SJSA1 (cell line): ENCODE measurements at regions not wholly inside any gene's neighbourhood (a gene's known extent, or its start where the extent isn't known, plus 50 kb on each side); places are given as distances from the start of the nearest gene placed in this dataset.

Source experiments
- DNase-seq, 2 experiments: peaks; one replicate each; pipeline ENCODE4 v3.0.0-alpha.2; 2015 to 2020; ENCODE audit warnings: low spot score in 2 of 2, low read depth in 1 of 2
- H3K27ac ChIP-seq: fragments of 250-450 bp; sonication (Bioruptor Pico); 2 replicates; pipeline ENCODE4 v1.5.1; 2020; ENCODE audit warnings: mild to moderate bottlenecking, moderate library complexity
- H3K27me3 ChIP-seq: fragments of 250-450 bp; sonication (Bioruptor Pico); replicated peaks from 2 replicates; pipeline ENCODE4 v1.5.1; 2020; ENCODE audit warnings: mild to moderate bottlenecking, moderate library complexity
- H3K36me3 ChIP-seq: fragments of 250-450 bp; sonication (Bioruptor Pico); 2 replicates; pipeline ENCODE4 v1.5.1; 2020; ENCODE audit warnings: mild to moderate bottlenecking
- H3K4me1 ChIP-seq: fragments of 250-450 bp; sonication (Bioruptor Pico); replicated peaks from 2 replicates; pipeline ENCODE4 v1.6.1; 2021; ENCODE audit warnings: mild to moderate bottlenecking
- H3K4me3 ChIP-seq: fragments of 250-450 bp; sonication (Bioruptor Pico); 2 replicates; pipeline ENCODE4 v1.5.1; 2020; ENCODE audit warnings: mild to moderate bottlenecking
- H3K9me3 ChIP-seq: fragments of 250-450 bp; sonication (Bioruptor Pico); replicated peaks from 2 replicates; pipeline ENCODE4 v1.5.1; 2020; ENCODE audit warnings: mild to moderate bottlenecking

- H3K4me3 ChIP-seq = no peak overlapping the region
- no peaks in the 10 kb centered on the region for H3K4me1 ChIP-seq
- H3K27me3 ChIP-seq = no peaks in the 10 kb centered on the region
- peaks cover 5% of the 10 kb centered on the region; the same call in 1 of the 2 replicates for H3K9me3 ChIP-seq
- no peaks in the 10 kb centered on the region for H3K36me3 ChIP-seq
- no peak for DNase-seq
- H3K27ac ChIP-seq = no peak overlapping the region
These were observed 216.7 kb upstream of the CNTNAP2 start for GRCh38 chr7:145899938-145900337.

GRCh38 chr7:145893925-145894535 is 222.6 kb upstream of the CNTNAP2 start:
- H3K27me3 ChIP-seq = no peaks in the 10 kb centered on the region
- DNase-seq = no peak
- no peaks in the 10 kb centered on the region for H3K36me3 ChIP-seq
- H3K4me1 ChIP-seq = no peaks in the 10 kb centered on the region
- peaks cover 3% of the 10 kb centered on the region; the same call in 1 of the 2 replicates for H3K9me3 ChIP-seq
- no peak overlapping the region for H3K4me3 ChIP-seq
- no peak overlapping the region for H3K27ac ChIP-seq

- H3K36me3 ChIP-seq = no peaks in the 10 kb centered on the region
- no peak overlapping the region for H3K4me3 ChIP-seq
- peaks cover 5% of the 10 kb centered on the region; the same call in 1 of the 2 replicates for H3K9me3 ChIP-seq
- no peaks in the 10 kb centered on the region for H3K4me1 ChIP-seq
- no peak for DNase-seq
- no peaks in the 10 kb centered on the region for H3K27me3 ChIP-seq
- H3K27ac ChIP-seq = no peak overlapping the region
These were observed 231.7 kb upstream of the CNTNAP2 start for GRCh38 chr7:145884716-145885514.

- no peak for DNase-seq
- Histone ChIP-seq H3K36me3 (no peaks in the 10 kb centered on the region), H3K27me3 (no peaks in the 10 kb centered on the region), H3K4me3 (no peak overlapping the region), H3K9me3 (0 out of 2 replicates have a peak, but pooled peaks cover 3% of the 10 kb centered on the region), H3K4me1 (no peaks in the 10 kb centered on the region), H3K27ac (no peak overlapping the region)
These were observed 240.2 kb upstream of the CNTNAP2 start for GRCh38 chr7:145876376-145876775.

- no peak overlapping the region for H3K27ac ChIP-seq
- no peaks in the 10 kb centered on the region for H3K36me3 ChIP-seq
- no peak overlapping the region for H3K4me3 ChIP-seq
- 0 out of 2 replicates have a peak, but pooled peaks cover 3% of the 10 kb centered on the region for H3K9me3 ChIP-seq
- no peaks in the 10 kb centered on the region for H3K27me3 ChIP-seq
- DNase-seq = no peak
- H3K4me1 ChIP-seq = no peaks in the 10 kb centered on the region
These were observed 241.3 kb upstream of the CNTNAP2 start for GRCh38 chr7:145875267-145875666.

- DNase-seq = no peak
- H3K9me3 ChIP-seq = 0 out of 2 replicates have a peak, but pooled peaks cover 2% of the 10 kb centered on the region
- no peak overlapping the region for H3K27ac ChIP-seq
- no peaks in the 10 kb centered on the region for H3K36me3 ChIP-seq
- no peak overlapping the region for H3K4me3 ChIP-seq
- H3K27me3 ChIP-seq = no peaks in the 10 kb centered on the region
- H3K4me1 ChIP-seq = no peaks in the 10 kb centered on the region
These were observed 247.7 kb upstream of the CNTNAP2 start for GRCh38 chr7:145868935-145869334.

GRCh38 chr7:145862212-145862611 is 254.4 kb upstream of the CNTNAP2 start:
- no peaks in the 10 kb centered on the region for H3K36me3 ChIP-seq
- no peak overlapping the region for H3K4me3 ChIP-seq
- H3K4me1 ChIP-seq = no peaks in the 10 kb centered on the region
- H3K27me3 ChIP-seq = no peaks in the 10 kb centered on the region
- no peak overlapping the region for H3K27ac ChIP-seq
- DNase-seq = no peak
- H3K9me3 ChIP-seq = peaks cover 10% of the 10 kb centered on the region; the same call in 1 of the 2 replicates

GRCh38 chr7:145860809-145861208 is 255.8 kb upstream of the CNTNAP2 start:
- Histone ChIP-seq H3K27ac (no peak overlapping the region), H3K4me3 (no peak overlapping the region), H3K4me1 (no peaks in the 10 kb centered on the region), H3K9me3 (peaks cover 12% of the 10 kb centered on the region; the same call in 1 of the 2 replicates), H3K36me3 (no peaks in the 10 kb centered on the region), H3K27me3 (no peaks in the 10 kb centered on the region)
- no peak for DNase-seq

GRCh38 chr7:145850636-145851035 is 266.0 kb upstream of the CNTNAP2 start:
- H3K4me1 ChIP-seq = no peaks in the 10 kb centered on the region
- H3K4me3 ChIP-seq = no peak overlapping the region
- H3K27ac ChIP-seq = no peak overlapping the region
- no peaks in the 10 kb centered on the region for H3K27me3 ChIP-seq
- no peaks in the 10 kb centered on the region; the same call in 1 of the 2 replicates for H3K9me3 ChIP-seq
- H3K36me3 ChIP-seq = no peaks in the 10 kb centered on the region
- no peak for DNase-seq

GRCh38 chr7:145848691-145849090 is 267.9 kb upstream of the CNTNAP2 start:
- Histone ChIP-seq H3K27ac (no peak overlapping the region), H3K9me3 (no peaks in the 10 kb centered on the region; the same call in 1 of the 2 replicates), H3K36me3 (no peaks in the 10 kb centered on the region), H3K4me3 (no peak overlapping the region), H3K27me3 (no peaks in the 10 kb centered on the region), H3K4me1 (no peaks in the 10 kb centered on the region)
- DNase-seq = no peak

GRCh38 chr7:145845345-145845744 is 271.3 kb upstream of the CNTNAP2 start:
- no peaks in the 10 kb centered on the region for H3K36me3 ChIP-seq
- H3K27me3 ChIP-seq = no peaks in the 10 kb centered on the region
- no peak overlapping the region for H3K4me3 ChIP-seq
- no peak for DNase-seq
- H3K9me3 ChIP-seq = no peaks in the 10 kb centered on the region; the same call in 1 of the 2 replicates
- no peaks in the 10 kb centered on the region for H3K4me1 ChIP-seq
- no peak overlapping the region for H3K27ac ChIP-seq

- DNase-seq = no peak
- Histone ChIP-seq H3K9me3 (no peaks in the 10 kb centered on the region; the same call in 1 of the 2 replicates), H3K27me3 (no peaks in the 10 kb centered on the region), H3K27ac (no peak overlapping the region), H3K36me3 (no peaks in the 10 kb centered on the region), H3K4me1 (no peaks in the 10 kb centered on the region), H3K4me3 (no peak overlapping the region)
These were observed 276.8 kb upstream of the CNTNAP2 start for GRCh38 chr7:145839814-145840213.

GRCh38 chr7:145831616-145832206 is 284.9 kb upstream of the CNTNAP2 start:
- no peaks in the 10 kb centered on the region for H3K36me3 ChIP-seq
- H3K27me3 ChIP-seq = no peaks in the 10 kb centered on the region
- H3K9me3 ChIP-seq = peaks cover 3% of the 10 kb centered on the region; the same call in 1 of the 2 replicates
- H3K4me1 ChIP-seq = no peaks in the 10 kb centered on the region
- DNase-seq = no peak
- H3K27ac ChIP-seq = no peak overlapping the region
- no peak overlapping the region for H3K4me3 ChIP-seq

GRCh38 chr7:145817687-145818086 is 298.9 kb upstream of the CNTNAP2 start:
- no peak for DNase-seq
- Histone ChIP-seq H3K27me3 (no peaks in the 10 kb centered on the region), H3K36me3 (no peaks in the 10 kb centered on the region), H3K27ac (no peak overlapping the region), H3K4me3 (no peak overlapping the region), H3K9me3 (no peaks in the 10 kb centered on the region), H3K4me1 (no peaks in the 10 kb centered on the region)
